ENCODE measurements at regions not wholly inside any gene's neighbourhood (a gene's known extent, or its start where the extent isn't known, plus 50 kb on each side); places are given as distances from the start of the nearest gene placed in this dataset.

DNA sequence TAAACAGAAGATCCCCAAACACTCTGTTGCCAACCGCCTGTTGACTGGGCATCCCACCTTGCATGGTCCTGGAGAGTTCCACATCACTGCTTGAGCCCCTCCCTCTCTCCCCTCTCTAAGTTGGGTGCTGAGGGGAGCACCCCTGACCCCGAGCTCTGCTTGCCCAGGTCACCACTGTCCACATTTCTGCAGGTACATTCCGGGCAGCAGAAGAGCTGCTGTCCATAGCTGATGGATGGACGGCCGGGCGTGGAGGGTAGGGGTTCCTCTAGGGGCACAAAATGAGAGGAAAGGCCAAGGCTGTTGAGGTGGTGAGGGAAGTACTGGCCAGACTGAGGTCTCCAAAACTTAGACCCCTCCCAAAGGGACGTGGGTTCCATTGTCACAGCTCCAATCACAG lies 227.4 kb upstream of the PPP2R2D start:
- H3K27me3 ChIP-seq (replicated peaks; ENCODE audit: insufficient read depth), result no peaks in the 10 kb centered on the region
- no peaks in the 10 kb centered on the region for H3K36me3 ChIP-seq
- H3K4me3 ChIP-seq, result no peak overlapping the region
- H3K9me3 ChIP-seq, result no peaks in the 10 kb centered on the region
- WGBS, result 87% methylated on average over 7 of the region's 7 CpGs
- DNase-seq (ENCODE audit: low spot score), result no peak
- no peak for TF ChIP-seq POLR2A (IDR thresholded peaks at IDR 0.05)
- TF ChIP-seq, protein P1, sequence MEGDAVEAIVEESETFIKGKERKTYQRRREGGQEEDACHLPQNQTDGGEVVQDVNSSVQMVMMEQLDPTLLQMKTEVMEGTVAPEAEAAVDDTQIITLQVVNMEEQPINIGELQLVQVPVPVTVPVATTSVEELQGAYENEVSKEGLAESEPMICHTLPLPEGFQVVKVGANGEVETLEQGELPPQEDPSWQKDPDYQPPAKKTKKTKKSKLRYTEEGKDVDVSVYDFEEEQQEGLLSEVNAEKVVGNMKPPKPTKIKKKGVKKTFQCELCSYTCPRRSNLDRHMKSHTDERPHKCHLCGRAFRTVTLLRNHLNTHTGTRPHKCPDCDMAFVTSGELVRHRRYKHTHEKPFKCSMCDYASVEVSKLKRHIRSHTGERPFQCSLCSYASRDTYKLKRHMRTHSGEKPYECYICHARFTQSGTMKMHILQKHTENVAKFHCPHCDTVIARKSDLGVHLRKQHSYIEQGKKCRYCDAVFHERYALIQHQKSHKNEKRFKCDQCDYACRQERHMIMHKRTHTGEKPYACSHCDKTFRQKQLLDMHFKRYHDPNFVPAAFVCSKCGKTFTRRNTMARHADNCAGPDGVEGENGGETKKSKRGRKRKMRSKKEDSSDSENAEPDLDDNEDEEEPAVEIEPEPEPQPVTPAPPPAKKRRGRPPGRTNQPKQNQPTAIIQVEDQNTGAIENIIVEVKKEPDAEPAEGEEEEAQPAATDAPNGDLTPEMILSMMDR (IDR thresholded peaks at IDR 0.05), result no peak
- TF ChIP-seq POLR2AphosphoS5 (IDR thresholded peaks at IDR 0.05), result no peak
- intact Hi-C loops (cut with DNase I), result no loop called here
- no peak overlapping the region for H3K27ac ChIP-seq
- no peaks in the 10 kb centered on the region for H3K4me1 ChIP-seq (replicated peaks)

DNA sequence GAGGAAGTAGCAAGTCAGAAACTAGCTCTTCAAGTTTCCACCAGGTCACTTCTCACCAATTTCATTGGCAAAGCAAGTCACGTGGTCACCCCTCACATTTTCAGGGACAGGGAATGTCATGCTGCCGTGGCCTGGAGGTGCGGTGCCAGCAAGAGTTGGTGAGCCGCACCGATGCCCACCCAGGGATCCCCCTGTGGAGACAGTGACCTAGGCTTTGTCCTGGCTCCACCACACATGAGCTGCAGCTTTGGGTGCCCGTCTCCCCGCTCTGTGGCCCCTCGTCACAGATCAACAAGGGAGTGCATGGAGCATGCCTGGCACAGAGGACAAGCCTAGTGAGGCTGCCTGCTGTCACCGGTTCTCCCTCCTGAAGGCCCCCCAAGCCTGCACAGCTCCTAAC lies 226.7 kb upstream of the PPP2R2D start:
- Histone ChIP-seq H3K36me3 (no peaks in the 10 kb centered on the region), H3K4me3 (no peak overlapping the region), H3K4me1 (replicated peaks) (no peaks in the 10 kb centered on the region), H3K27me3 (replicated peaks; ENCODE audit: insufficient read depth) (no peaks in the 10 kb centered on the region), H3K27ac (no peak overlapping the region), H3K9me3 (no peaks in the 10 kb centered on the region)
- no peak for DNase-seq (ENCODE audit: low spot score)
- 85% methylated on average over 9 of the region's 9 CpGs for WGBS
- TF ChIP-seq, protein P1 (IDR thresholded peaks at IDR 0.05), result no peak
- TF ChIP-seq POLR2A (IDR thresholded peaks at IDR 0.05) (no peak), POLR2AphosphoS5 (IDR thresholded peaks at IDR 0.05) (no peak)
- intact Hi-C loops (cut with DNase I), result no loop called here

DNA sequence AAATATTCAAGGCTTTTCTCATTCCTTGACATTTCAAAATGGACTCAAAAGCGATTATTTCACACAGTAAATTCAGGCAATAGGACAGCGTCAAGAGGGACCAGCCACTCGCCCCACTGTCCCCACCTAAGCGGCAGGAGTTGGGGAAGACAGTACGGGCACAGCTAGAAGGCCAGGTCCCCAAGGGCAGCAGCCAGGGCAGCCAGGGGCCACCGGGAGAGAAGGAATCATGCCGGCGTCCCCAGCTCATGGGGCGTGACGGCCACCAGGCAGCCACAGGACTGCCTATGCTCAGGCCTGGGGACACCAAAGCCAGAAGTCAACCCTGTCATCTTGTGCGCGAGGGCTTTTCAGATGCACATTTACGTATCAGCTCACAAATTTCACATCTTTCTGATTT lies 225.7 kb upstream of the PPP2R2D start:
- Histone ChIP-seq H3K36me3 (no peaks in the 10 kb centered on the region), H3K27ac (no peak overlapping the region), H3K27me3 (replicated peaks; ENCODE audit: insufficient read depth) (no peaks in the 10 kb centered on the region), H3K4me1 (replicated peaks) (no peaks in the 10 kb centered on the region), H3K4me3 (no peak overlapping the region), H3K9me3 (no peaks in the 10 kb centered on the region)
- no peak for DNase-seq (ENCODE audit: low spot score)
- intact Hi-C loops (cut with DNase I), result no loop called here
- 82% methylated on average over 13 of the region's 13 CpGs for WGBS
- TF ChIP-seq, protein P1 (IDR thresholded peaks at IDR 0.05), result no peak
- TF ChIP-seq POLR2A (IDR thresholded peaks at IDR 0.05) (no peak), POLR2AphosphoS5 (IDR thresholded peaks at IDR 0.05) (no peak)

DNA sequence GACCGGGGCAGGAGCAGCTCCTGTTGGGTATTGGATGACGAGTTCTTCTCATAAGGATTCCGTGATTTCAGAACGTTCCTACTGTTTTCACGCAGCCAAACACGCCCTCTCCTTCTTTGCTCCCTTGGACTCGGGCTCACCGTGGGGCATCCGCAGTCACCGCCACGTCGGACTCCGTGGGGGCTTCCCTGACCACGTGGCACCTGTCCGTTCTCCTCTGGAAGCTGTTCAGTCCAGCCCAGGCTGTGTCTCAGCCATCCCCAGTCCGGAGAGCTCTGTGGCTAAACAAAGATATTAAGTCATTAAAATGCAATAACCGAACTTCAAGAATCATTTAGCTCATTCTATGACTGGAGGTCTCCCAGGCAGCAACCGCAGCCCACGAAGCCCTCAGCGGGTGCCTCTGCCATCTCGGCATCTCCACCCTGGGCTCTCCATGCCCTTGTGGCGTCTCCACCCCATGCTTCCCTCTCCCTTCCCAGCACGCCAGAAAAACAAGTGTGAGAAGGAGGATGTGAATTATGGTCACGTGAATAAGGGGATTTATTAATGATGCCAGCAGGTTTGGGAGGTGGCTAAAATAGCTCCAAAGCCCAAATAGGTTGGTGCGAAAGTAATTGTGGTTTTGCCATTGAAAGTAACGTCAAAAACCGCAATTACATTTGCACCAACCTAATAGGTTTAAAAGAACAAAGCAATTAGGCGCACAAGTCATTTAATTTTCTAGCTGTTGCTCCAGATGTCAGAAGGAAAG lies 224.6 kb upstream of the PPP2R2D start:
- H3K27ac ChIP-seq, result no peak overlapping the region
- intact Hi-C loops (cut with DNase I), result no loop called here
- WGBS, result 83% methylated on average over 28 of the region's 28 CpGs
- H3K9me3 ChIP-seq, result no peaks in the 10 kb centered on the region
- H3K4me3 ChIP-seq, result no peak overlapping the region
- TF ChIP-seq, protein P1 (IDR thresholded peaks at IDR 0.05), result no peak
- TF ChIP-seq POLR2AphosphoS5 (IDR thresholded peaks at IDR 0.05), result no peak
- TF ChIP-seq POLR2A (IDR thresholded peaks at IDR 0.05), result no peak
- DNase-seq (ENCODE audit: low spot score), result no peak
- no peaks in the 10 kb centered on the region for H3K36me3 ChIP-seq
- no peaks in the 10 kb centered on the region for H3K27me3 ChIP-seq (replicated peaks; ENCODE audit: insufficient read depth)
- H3K4me1 ChIP-seq (replicated peaks), result no peaks in the 10 kb centered on the region

DNA sequence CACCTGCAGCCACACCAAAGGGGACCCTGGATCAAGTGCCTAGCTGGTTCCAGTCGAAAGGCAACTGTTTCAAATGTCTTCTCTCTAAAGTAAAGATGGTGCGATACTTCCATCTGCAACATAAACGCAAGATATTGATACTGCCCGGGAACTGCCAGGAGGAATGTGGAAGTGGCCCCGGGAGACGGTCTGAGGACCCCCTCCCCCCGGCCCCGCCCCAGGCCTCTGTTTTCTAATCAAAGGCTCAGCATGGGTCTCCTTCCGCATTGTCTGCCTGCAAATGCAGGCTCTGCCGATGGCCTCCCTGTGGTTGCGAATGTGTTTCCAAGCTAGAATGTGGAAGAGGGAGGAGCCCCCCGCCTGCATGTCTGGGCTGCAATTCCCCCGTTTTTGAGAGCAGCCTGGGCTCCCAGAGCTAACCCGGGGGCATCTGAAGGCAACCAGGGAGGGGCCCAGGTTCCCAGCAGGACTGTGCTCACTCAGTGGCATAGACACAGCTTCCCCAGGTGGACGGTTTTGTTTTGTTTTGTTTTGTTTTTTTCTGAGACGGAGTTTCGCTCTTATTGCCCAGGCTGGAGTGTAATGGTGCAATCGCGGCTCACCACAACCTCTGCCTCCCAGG lies 223.9 kb upstream of the PPP2R2D start:
- intact Hi-C loops (cut with DNase I), result no loop called here
- DNase-seq (ENCODE audit: low spot score), result no peak
- no peak overlapping the region for H3K27ac ChIP-seq
- no peaks in the 10 kb centered on the region for H3K36me3 ChIP-seq
- TF ChIP-seq POLR2A (IDR thresholded peaks at IDR 0.05) (no peak), POLR2AphosphoS5 (IDR thresholded peaks at IDR 0.05) (no peak)
- TF ChIP-seq, protein P1 (IDR thresholded peaks at IDR 0.05), result no peak
- H3K4me3 ChIP-seq, result no peak overlapping the region
- H3K9me3 ChIP-seq, result no peaks in the 10 kb centered on the region
- 36% methylated on average over 19 of the region's 19 CpGs for WGBS
- no peaks in the 10 kb centered on the region for H3K4me1 ChIP-seq (replicated peaks)
- no peaks in the 10 kb centered on the region for H3K27me3 ChIP-seq (replicated peaks; ENCODE audit: insufficient read depth)
